ENCODE measurements at regions not wholly inside any gene's neighbourhood (a gene's known extent, or its start where the extent isn't known, plus 50 kb on each side); places are given as distances from the start of the nearest gene placed in this dataset.
A peak's percentile ranks its signal among the peaks of the same experiment; 100 is the strongest.

DNA sequence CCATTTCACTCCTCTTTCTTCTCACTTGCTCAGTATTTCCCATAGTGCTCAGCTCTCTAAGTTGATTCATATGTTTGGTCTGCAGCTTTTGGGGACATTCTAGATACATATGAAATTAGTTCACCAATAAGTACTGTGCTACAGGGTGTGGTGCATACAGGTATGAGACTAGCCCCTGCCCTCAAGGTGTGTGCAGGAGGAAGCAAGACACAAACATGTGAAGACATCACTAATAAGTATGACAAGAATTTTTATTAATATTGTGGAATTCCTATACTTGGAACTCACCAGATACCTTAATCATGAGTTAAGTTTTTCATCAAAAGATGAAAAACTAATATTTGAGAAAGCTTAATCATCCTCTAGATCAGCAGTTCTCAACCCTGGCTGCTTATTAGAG, 505.2 kb downstream of the ZNF674 start:
- no peak overlapping the region for H3K4me3 ChIP-seq (ENCODE audit: control insufficient read depth, low read depth, low read length)
- TF ChIP-seq, protein P1, sequence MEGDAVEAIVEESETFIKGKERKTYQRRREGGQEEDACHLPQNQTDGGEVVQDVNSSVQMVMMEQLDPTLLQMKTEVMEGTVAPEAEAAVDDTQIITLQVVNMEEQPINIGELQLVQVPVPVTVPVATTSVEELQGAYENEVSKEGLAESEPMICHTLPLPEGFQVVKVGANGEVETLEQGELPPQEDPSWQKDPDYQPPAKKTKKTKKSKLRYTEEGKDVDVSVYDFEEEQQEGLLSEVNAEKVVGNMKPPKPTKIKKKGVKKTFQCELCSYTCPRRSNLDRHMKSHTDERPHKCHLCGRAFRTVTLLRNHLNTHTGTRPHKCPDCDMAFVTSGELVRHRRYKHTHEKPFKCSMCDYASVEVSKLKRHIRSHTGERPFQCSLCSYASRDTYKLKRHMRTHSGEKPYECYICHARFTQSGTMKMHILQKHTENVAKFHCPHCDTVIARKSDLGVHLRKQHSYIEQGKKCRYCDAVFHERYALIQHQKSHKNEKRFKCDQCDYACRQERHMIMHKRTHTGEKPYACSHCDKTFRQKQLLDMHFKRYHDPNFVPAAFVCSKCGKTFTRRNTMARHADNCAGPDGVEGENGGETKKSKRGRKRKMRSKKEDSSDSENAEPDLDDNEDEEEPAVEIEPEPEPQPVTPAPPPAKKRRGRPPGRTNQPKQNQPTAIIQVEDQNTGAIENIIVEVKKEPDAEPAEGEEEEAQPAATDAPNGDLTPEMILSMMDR (conservative IDR thresholded peaks at IDR 0.05; ENCODE audit: control insufficient read depth, insufficient read depth, low read depth, low read length) = no peak
- no peak for DNase-seq (ENCODE audit: low read depth)

DNA sequence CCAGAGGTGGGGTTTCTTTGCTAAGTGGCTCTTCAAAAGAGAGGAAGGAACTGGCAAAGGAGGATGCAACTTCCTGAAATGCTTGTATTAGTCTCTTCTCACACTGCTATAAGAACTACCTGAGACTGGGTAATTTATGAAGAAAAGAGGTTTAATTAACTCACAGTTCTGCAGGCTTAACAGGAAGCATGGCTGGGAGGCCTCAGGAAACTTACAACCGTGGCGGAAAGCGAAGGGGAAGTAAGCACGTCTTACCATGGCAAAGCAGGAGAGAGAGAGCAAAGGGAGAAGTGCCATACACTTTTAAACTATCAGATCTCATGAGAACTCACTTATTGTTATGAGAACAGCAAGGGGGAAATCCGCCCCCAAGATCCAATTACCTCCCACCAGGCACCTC, 505.7 kb downstream of the ZNF674 start:
- no peak for DNase-seq (ENCODE audit: low read depth)
- TF ChIP-seq, protein P1 (conservative IDR thresholded peaks at IDR 0.05; ENCODE audit: control insufficient read depth, insufficient read depth, low read depth, low read length) = no peak
- H3K4me3 ChIP-seq (ENCODE audit: control insufficient read depth, low read depth, low read length) = no peak overlapping the region

DNA sequence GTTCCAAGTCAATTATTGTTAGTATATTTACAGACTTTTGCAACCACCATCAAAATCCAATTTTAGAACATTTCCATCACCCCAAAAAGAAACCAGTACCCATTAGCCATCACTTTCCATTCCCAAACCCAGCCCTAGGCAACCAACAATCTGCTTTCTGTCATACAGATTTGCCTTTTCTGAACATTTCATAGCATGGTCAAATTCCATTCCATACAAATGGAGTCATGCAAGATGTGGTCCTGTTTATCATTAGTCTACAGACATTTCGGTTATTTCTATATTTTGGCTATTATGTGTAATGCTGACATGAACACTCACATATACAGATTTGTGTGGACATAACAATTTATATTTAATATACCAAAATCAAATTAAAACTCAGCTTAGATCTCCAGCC, 508.7 kb downstream of the ZNF674 start:
- TF ChIP-seq, protein P1 (conservative IDR thresholded peaks at IDR 0.05; ENCODE audit: control insufficient read depth, insufficient read depth, low read depth, low read length) = no peak
- peak; percentile 10 for DNase-seq (ENCODE audit: low read depth)
- no peak overlapping the region for H3K4me3 ChIP-seq (ENCODE audit: control insufficient read depth, low read depth, low read length)

DNA sequence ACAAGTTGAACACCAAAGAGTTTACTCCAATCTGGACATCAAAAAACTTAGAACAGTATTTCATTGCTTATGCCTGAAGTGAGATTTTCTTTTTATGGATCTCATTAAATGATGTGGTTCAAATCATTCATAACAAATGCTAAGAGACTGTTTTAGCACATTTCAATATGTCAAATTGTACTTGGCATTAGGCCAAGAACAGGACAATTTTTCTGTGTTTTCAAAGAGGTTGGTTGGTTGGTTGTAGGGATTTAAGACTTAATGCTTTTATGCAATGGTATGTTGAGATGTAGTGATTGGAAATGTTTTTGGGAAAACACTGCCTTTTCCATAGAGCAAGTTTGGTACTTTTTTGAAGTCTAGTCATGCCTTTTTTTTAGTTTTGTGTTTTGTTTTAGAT, 510.4 kb downstream of the ZNF674 start:
- no peak overlapping the region for H3K4me3 ChIP-seq (ENCODE audit: control insufficient read depth, low read depth, low read length)
- no peak for DNase-seq (ENCODE audit: low read depth)
- TF ChIP-seq, protein P1 (conservative IDR thresholded peaks at IDR 0.05; ENCODE audit: control insufficient read depth, insufficient read depth, low read depth, low read length) = no peak

DNA sequence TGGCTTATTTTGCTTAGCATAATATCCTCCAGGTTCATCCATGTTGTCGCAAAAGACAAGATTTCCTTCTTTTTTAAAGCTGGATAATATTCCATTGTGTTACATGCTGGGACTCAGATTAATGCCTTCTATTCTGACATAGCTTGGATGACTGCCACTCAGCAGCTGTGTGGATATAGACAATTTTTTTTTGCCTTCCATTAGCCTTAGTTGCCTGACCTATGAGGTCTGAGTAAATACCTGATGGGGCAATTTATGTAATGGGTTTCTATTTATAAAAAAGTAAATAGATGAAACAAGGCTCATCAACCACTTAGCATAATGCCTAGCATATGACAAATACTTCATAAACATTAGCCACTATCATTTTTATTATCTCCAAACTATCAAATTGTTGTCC, 515.4 kb downstream of the ZNF674 start:
- no peak overlapping the region for H3K4me3 ChIP-seq (ENCODE audit: control insufficient read depth, low read depth, low read length)
- DNase-seq (ENCODE audit: low read depth) = no peak
- TF ChIP-seq, protein P1 (conservative IDR thresholded peaks at IDR 0.05; ENCODE audit: control insufficient read depth, insufficient read depth, low read depth, low read length) = no peak

DNA sequence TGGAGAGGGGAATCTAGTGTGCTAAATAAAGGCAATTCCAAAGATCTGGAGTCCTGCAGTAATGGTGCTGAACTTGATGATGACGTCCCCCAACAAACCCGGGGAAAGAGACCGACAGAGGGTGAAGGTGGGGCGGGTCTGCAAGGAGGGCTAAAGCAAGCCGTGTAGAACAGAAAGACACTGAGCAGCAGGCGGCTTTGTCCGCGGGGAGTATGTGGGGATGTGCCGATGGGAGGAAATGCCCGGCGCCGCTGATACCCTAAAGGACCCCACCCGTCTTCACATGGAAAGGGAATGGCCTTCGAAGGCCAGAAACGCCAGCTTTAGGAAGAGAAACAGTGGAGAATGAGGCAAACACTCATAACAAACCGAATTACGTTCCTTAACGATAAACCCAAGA, 528.9 kb downstream of the ZNF674 start:
- TF ChIP-seq, protein P1 (conservative IDR thresholded peaks at IDR 0.05; ENCODE audit: control insufficient read depth, insufficient read depth, low read depth, low read length) = no peak
- DNase-seq (ENCODE audit: low read depth) = no peak
- H3K4me3 ChIP-seq (ENCODE audit: control insufficient read depth, low read depth, low read length) = no peak overlapping the region

DNA sequence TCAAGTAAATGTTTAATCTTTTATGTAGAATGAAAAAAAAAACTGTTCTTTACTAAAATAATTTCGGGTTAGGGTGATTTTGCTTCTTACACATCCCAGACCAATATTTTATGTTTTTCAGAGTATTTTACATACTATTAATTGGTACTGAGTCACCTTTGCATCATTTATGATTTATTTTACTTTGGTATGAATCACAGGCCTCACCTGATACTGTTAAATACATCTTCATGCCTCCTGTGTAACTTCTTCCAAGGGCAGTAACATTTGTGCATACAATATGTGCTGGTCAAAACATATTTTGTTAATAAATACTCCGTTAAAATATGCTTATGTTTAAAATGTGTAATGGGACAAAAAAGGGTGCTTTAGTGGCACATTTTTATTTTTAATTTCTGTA, 529.6 kb downstream of the ZNF674 start:
- TF ChIP-seq, protein P1 (conservative IDR thresholded peaks at IDR 0.05; ENCODE audit: control insufficient read depth, insufficient read depth, low read depth, low read length) = no peak
- no peak for DNase-seq (ENCODE audit: low read depth)

More for the DNA sequence above, 529.6 kb downstream of the ZNF674 start:
- no peak overlapping the region for H3K4me3 ChIP-seq (ENCODE audit: control insufficient read depth, low read depth, low read length)
